Stimulated activated memory B cell treated with anti-CD40 and anti-IgM and Interleukin-4, amounts not matched to agents 10 μg/mL and 1 μg/mL and 100 μg/mL, for 72 hours (primary cell): ENCODE measurements at regions not wholly inside any gene's neighbourhood (a gene's known extent, or its start where the extent isn't known, plus 50 kb on each side); places are given as distances from the start of the nearest gene placed in this dataset.
"Not testable (repeated sequence)": the region's sequence is repeated elsewhere in the genome, so short reads cannot be mapped to it uniquely, and the experiment has no call there.

Source experiments
- ATAC-seq: fragments of 150-1000 bp; cut with Tn5 transposase; 2 replicates; pipeline ENCODE4 v1.10.0; 2021
- H3K27ac Mint-ChIP-seq: one replicate; pipeline ENCODE4 v1.8.0; 2022; ENCODE audit warnings: mild to moderate bottlenecking, mixed read lengths
- H3K27me3 Mint-ChIP-seq: one replicate; pipeline ENCODE4 v1.8.0; 2022; ENCODE audit warnings: mixed read lengths
- H3K36me3 Mint-ChIP-seq: one replicate; pipeline ENCODE4 v1.8.0; 2022; ENCODE audit warnings: mixed read lengths
- H3K4me1 Mint-ChIP-seq: one replicate; pipeline ENCODE4 v1.8.0; 2022; ENCODE audit warnings: mixed read lengths
- H3K4me3 Mint-ChIP-seq: one replicate; pipeline ENCODE4 v1.8.0; 2022; ENCODE audit warnings: mild to moderate bottlenecking, moderate library complexity, mixed read lengths
- H3K9me3 Mint-ChIP-seq: one replicate; pipeline ENCODE4 v1.8.0; 2022; ENCODE audit warnings: mixed read lengths

GRCh38 chr16:59030923-59031485 is 296.9 kb upstream of the GOT2 start:
- H3K27me3 Mint-ChIP-seq, result no peaks in the 10 kb centered on the region
- H3K4me1 Mint-ChIP-seq, result no peaks in the 10 kb centered on the region
- no peak overlapping the region for H3K4me3 Mint-ChIP-seq
- no peak overlapping the region for H3K27ac Mint-ChIP-seq
- H3K36me3 Mint-ChIP-seq, result no peaks in the 10 kb centered on the region
- peaks cover 2% of the 10 kb centered on the region for H3K9me3 Mint-ChIP-seq
- ATAC-seq, result no peak

DNA sequence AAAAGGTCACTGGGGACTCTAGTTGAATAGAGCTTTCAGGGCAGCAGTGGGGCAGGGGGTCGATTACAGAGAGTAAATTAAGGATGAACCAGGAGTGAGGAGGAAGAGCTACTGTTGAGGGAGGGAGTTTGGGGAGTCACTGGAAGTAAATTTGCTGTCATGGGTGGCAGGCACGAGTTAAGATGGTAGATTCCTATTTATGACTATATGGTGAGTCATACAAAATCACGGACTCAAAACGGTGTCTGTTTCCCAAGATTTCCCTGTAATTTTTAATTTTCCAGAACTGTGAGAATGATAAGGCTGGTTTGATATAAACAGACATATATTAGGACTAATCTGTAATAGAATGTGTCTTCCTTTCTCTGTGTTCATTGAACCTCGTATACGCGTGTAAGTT is 287.6 kb upstream of the GOT2 start:
- H3K27ac Mint-ChIP-seq, result no peak overlapping the region
- H3K4me1 Mint-ChIP-seq, result no peaks in the 10 kb centered on the region
- no peak for ATAC-seq
- H3K4me3 Mint-ChIP-seq, result no peak overlapping the region
- peaks cover 15% of the 10 kb centered on the region for H3K9me3 Mint-ChIP-seq
- H3K36me3 Mint-ChIP-seq, result peaks cover 5% of the 10 kb centered on the region
- H3K27me3 Mint-ChIP-seq, result no peaks in the 10 kb centered on the region

GRCh38 chr16:59013930-59014329 is 279.8 kb upstream of the GOT2 start:
- peaks cover 7% of the 10 kb centered on the region for H3K9me3 Mint-ChIP-seq
- no peak overlapping the region for H3K27ac Mint-ChIP-seq
- no peak for ATAC-seq
- no peak overlapping the region for H3K4me3 Mint-ChIP-seq
- no peaks in the 10 kb centered on the region for H3K4me1 Mint-ChIP-seq
- peaks cover 5% of the 10 kb centered on the region for H3K36me3 Mint-ChIP-seq
- H3K27me3 Mint-ChIP-seq, result no peaks in the 10 kb centered on the region

GRCh38 chr16:58999762-59000161 is 265.6 kb upstream of the GOT2 start:
- Mint-ChIP-seq H3K4me1 (no peaks in the 10 kb centered on the region), H3K27me3 (no peaks in the 10 kb centered on the region)
- ATAC-seq, result no peak

GRCh38 chr16:58992755-58993154 is 258.6 kb upstream of the GOT2 start:
- H3K4me1 Mint-ChIP-seq, H3K27me3 Mint-ChIP-seq, H3K27ac Mint-ChIP-seq, H3K4me3 Mint-ChIP-seq, ATAC-seq, H3K36me3 Mint-ChIP-seq: not testable (repeated sequence)
- peaks cover 16% of the 10 kb centered on the region for H3K9me3 Mint-ChIP-seq

More at GRCh38 chr16:58999762-59000161, 265.6 kb upstream of the GOT2 start:
- H3K9me3 Mint-ChIP-seq, result peaks cover 3% of the 10 kb centered on the region
- H3K27ac Mint-ChIP-seq, result no peak overlapping the region
- H3K4me3 Mint-ChIP-seq, result no peak overlapping the region
- no peaks in the 10 kb centered on the region for H3K36me3 Mint-ChIP-seq

DNA sequence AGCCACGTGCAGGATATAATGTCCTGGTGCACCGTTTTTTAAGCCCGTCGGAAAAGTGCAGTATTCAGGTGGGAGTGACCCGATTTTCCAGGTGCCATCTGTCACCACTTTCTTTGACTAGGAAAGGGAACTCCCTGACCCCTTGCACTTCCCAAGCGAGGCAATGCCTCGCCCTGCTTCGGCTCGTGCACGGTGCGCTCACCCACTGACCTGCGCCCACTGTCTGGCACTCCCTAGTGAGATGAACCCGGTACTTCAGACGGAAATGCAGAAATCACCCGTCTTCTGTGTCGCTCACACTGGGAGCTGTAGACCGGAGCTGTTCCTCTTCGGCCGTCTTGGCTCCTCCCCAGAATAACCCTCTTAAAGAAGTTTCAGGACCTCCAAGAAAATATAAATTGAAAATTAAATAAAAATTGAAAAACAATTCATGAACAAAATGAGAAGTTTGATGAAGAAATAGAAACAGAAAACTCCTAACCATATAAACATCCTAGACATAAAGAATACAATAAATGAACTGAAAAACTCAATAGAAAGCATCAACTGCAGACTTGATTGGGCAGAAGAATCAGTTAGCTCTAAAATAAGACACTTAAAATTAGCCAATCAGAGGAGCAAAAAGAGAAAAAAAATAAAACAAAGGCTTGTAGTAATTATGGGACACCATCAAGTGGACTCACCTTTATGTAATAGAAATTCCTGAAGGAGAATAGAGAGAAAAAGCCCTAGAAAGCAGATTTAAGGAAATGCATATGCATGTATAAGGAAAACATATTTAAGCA is 249.3 kb upstream of the GOT2 start:
- peaks cover 13% of the 10 kb centered on the region for H3K9me3 Mint-ChIP-seq
- not testable (repeated sequence) for H3K27ac Mint-ChIP-seq

GRCh38 chr16:58970775-58971174 is 236.7 kb upstream of the GOT2 start:
- no peak for ATAC-seq
- no peaks in the 10 kb centered on the region for H3K27me3 Mint-ChIP-seq
- no peak overlapping the region for H3K4me3 Mint-ChIP-seq
- H3K36me3 Mint-ChIP-seq, result no peaks in the 10 kb centered on the region
- H3K27ac Mint-ChIP-seq, result no peak overlapping the region
- H3K9me3 Mint-ChIP-seq, result peaks cover 7% of the 10 kb centered on the region
- H3K4me1 Mint-ChIP-seq, result no peaks in the 10 kb centered on the region

More for the DNA sequence above, 249.3 kb upstream of the GOT2 start:
- H3K4me1 Mint-ChIP-seq, H3K27me3 Mint-ChIP-seq, ATAC-seq, H3K36me3 Mint-ChIP-seq, H3K4me3 Mint-ChIP-seq: not testable (repeated sequence)

DNA sequence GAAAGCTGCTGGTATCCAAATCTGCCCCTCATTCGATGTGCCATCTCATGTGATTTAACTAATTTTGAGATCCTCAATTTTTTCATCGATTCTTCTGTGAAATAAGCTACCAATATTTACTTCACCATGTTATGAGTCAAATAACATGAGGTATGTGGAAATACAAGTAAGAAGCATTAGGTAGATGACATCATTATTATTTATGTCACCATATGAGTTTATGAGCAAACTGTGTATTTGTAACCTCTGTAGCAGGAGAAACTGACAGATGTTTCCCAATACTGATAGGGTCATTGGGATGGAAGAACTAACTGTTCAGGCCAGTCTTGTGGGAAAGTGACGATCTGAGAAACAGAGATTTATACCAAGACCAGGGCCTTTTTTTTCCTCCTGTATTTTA is 229.4 kb upstream of the GOT2 start:
- Mint-ChIP-seq H3K27ac (no peak overlapping the region), H3K9me3 (peaks cover 2% of the 10 kb centered on the region), H3K4me1 (no peaks in the 10 kb centered on the region), H3K36me3 (no peaks in the 10 kb centered on the region), H3K27me3 (no peaks in the 10 kb centered on the region), H3K4me3 (no peak overlapping the region)
- no peak for ATAC-seq

GRCh38 chr16:58962811-58963210 is 228.7 kb upstream of the GOT2 start:
- Mint-ChIP-seq H3K27ac (no peak overlapping the region), H3K9me3 (peaks cover 2% of the 10 kb centered on the region), H3K4me3 (no peak overlapping the region), H3K4me1 (no peaks in the 10 kb centered on the region), H3K27me3 (no peaks in the 10 kb centered on the region), H3K36me3 (no peaks in the 10 kb centered on the region)
- no peak for ATAC-seq

GRCh38 chr16:58960484-58960883 is 226.4 kb upstream of the GOT2 start:
- ATAC-seq, result no peak
- no peaks in the 10 kb centered on the region for H3K4me1 Mint-ChIP-seq

DNA sequence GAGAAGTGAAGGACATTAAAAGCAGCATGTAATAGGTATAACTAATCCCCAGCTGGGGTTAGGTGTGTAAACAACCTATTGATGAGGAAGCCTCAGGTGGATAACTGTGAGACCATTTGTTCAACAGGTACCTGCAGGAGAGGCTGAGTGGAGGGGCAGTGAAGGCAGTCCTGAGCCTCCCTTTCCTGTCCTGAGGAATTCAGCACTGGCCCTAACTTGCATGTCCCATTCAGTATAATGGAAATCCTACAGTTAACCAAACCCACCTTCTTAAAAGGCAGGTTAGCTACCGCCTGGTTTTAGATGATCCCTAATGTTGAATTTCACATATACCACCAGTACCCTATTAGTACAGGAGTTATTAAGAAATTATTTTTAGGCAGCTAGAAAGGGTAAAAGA is 225.9 kb upstream of the GOT2 start:
- H3K4me3 Mint-ChIP-seq, result no peak overlapping the region
- ATAC-seq, result no peak
- H3K4me1 Mint-ChIP-seq, result no peaks in the 10 kb centered on the region
- no peak overlapping the region for H3K27ac Mint-ChIP-seq
- no peaks in the 10 kb centered on the region for H3K9me3 Mint-ChIP-seq
- no peaks in the 10 kb centered on the region for H3K27me3 Mint-ChIP-seq
- H3K36me3 Mint-ChIP-seq, result no peaks in the 10 kb centered on the region

More at GRCh38 chr16:58960484-58960883, 226.4 kb upstream of the GOT2 start:
- no peak overlapping the region for H3K4me3 Mint-ChIP-seq
- H3K36me3 Mint-ChIP-seq, result no peaks in the 10 kb centered on the region
- H3K27ac Mint-ChIP-seq, result no peak overlapping the region
- H3K9me3 Mint-ChIP-seq, result no peaks in the 10 kb centered on the region
- no peaks in the 10 kb centered on the region for H3K27me3 Mint-ChIP-seq

- Mint-ChIP-seq H3K27ac (no peak overlapping the region), H3K9me3 (no peaks in the 10 kb centered on the region), H3K4me1 (no peaks in the 10 kb centered on the region), H3K4me3 (no peak overlapping the region), H3K36me3 (no peaks in the 10 kb centered on the region), H3K27me3 (no peaks in the 10 kb centered on the region)
- ATAC-seq, result no peak
Measured at GRCh38 chr16:58958749-58959148, 224.6 kb upstream of the GOT2 start.

DNA sequence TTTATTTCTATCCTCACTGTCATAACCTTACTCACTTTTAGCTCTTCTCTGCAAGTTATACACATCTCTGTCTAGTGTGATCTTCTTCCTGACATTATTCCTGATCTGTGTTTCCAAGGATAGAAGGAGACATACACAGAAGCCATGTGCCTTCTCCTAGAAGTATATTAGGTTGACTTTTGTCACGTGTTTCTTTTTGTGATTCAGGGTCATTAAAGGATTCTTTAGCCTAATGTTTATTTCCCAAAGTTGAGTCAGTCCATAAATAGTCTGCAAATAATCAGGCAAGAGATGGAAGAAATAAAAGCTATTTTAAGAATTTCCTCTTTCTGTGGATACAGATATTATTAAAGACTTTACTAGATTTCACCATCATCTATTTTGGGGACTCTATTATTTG is 214.1 kb upstream of the GOT2 start:
- Mint-ChIP-seq H3K27me3 (no peaks in the 10 kb centered on the region), H3K27ac (no peak overlapping the region), H3K36me3 (no peaks in the 10 kb centered on the region), H3K4me1 (no peaks in the 10 kb centered on the region), H3K9me3 (peaks cover 6% of the 10 kb centered on the region), H3K4me3 (no peak overlapping the region)
- ATAC-seq, result no peak

- Mint-ChIP-seq H3K36me3 (no peaks in the 10 kb centered on the region), H3K4me1 (no peaks in the 10 kb centered on the region), H3K27me3 (no peaks in the 10 kb centered on the region), H3K27ac (no peak overlapping the region), H3K9me3 (peaks cover 4% of the 10 kb centered on the region), H3K4me3 (no peak overlapping the region)
- no peak for ATAC-seq
Measured at GRCh38 chr16:58940609-58941008, 206.5 kb upstream of the GOT2 start.

- Mint-ChIP-seq H3K27me3 (no peaks in the 10 kb centered on the region), H3K36me3 (no peaks in the 10 kb centered on the region), H3K4me1 (no peaks in the 10 kb centered on the region), H3K4me3 (no peak overlapping the region), H3K27ac (no peak overlapping the region), H3K9me3 (peaks cover 4% of the 10 kb centered on the region)
- ATAC-seq, result no peak
Measured at GRCh38 chr16:58938811-58939210, 204.7 kb upstream of the GOT2 start.

DNA sequence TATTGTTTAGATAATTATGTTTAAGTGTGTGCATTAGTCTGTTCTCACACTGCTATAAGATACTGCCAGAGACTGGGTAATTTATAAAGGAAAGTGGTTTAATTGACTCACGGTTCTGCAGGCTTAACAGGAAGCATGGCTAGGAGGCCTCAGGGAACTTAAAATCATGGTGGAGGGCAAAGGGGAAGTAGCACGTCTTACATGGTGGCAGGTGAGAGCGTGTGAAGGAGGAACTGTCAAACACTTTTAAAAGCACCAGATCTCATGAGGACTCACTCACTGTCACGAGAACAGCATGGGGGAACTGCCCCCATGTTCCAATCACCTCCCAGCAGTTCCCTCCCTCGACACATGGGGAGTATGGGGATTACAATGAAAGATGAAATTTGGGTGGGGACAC is 203.5 kb upstream of the GOT2 start:
- no peaks in the 10 kb centered on the region for H3K27me3 Mint-ChIP-seq
- H3K27ac Mint-ChIP-seq, result no peak overlapping the region
- H3K4me3 Mint-ChIP-seq, result no peak overlapping the region
- H3K4me1 Mint-ChIP-seq, result no peaks in the 10 kb centered on the region
- H3K9me3 Mint-ChIP-seq, result peaks cover 6% of the 10 kb centered on the region
- ATAC-seq, result no peak
- no peaks in the 10 kb centered on the region for H3K36me3 Mint-ChIP-seq
